ENCODE measurements at regions not wholly inside any gene's neighbourhood (a gene's known extent, or its start where the extent isn't known, plus 50 kb on each side); places are given as distances from the start of the nearest gene placed in this dataset.

- TF ChIP-seq NFRKB (IDR thresholded peaks at IDR 0.05) (no peak), TARDBP (IDR thresholded peaks at IDR 0.05) (no peak), FOXM1 (IDR thresholded peaks at IDR 0.05; ENCODE audit: borderline replicate concordance) (no peak), BHLHE40 (IDR thresholded peaks at IDR 0.05; ENCODE audit: borderline replicate concordance) (no peak)
Measured at GRCh38 chrX:125137521-125137920, 182.2 kb upstream of the TEX13C start.
